Mesenchymal stem cell (in vitro differentiated cells and primary cell): ENCODE measurements at regions not wholly inside any gene's neighbourhood (a gene's known extent, or its start where the extent isn't known, plus 50 kb on each side); places are given as distances from the start of the nearest gene placed in this dataset.
A peak's percentile ranks its signal among the peaks of the same experiment; 100 is the strongest.

Experiments
- DNase-seq: peaks from one replicate; pipeline ENCODE4 v3.0.0-alpha.2; 2013
- H2AFZ ChIP-seq: one replicate; pipeline ENCODE4 v1.6.1; 2013; ENCODE audit warnings: low read depth, mild to moderate bottlenecking, control low read depth, inconsistent platforms, low read length, moderate library complexity
- H2AK5ac ChIP-seq: 2 replicates; pipeline ENCODE4 v1.6.1; 2013; ENCODE audit warnings: low read length, moderate library complexity, mild to moderate bottlenecking, inconsistent platforms; ENCODE audit not compliant: severe bottlenecking
- H2BK120ac ChIP-seq: one replicate; pipeline ENCODE4 v1.6.1; 2013; ENCODE audit warnings: low read depth, mild to moderate bottlenecking, inconsistent platforms, low read length, moderate library complexity
- H2BK12ac ChIP-seq, 2 experiments: one replicate each; pipeline ENCODE4 v1.6.1; 2013; ENCODE audit warnings: inconsistent platforms in 2 of 2, low read length in 2 of 2, mild to moderate bottlenecking in 2 of 2, moderate library complexity in 2 of 2, control low read depth in 1 of 2
- H2BK15ac ChIP-seq: one replicate; pipeline ENCODE4 v1.6.1; 2013; ENCODE audit warnings: mild to moderate bottlenecking, low read depth, inconsistent platforms; ENCODE audit not compliant: poor library complexity, severe bottlenecking
- H2BK5ac ChIP-seq: 2 replicates; pipeline ENCODE4 v1.6.1; 2013; ENCODE audit warnings: low read depth, mild to moderate bottlenecking, low read length, control low read depth, inconsistent platforms; ENCODE audit not compliant: poor library complexity, severe bottlenecking
- H3K14ac ChIP-seq, 2 experiments: one replicate each; pipeline ENCODE4 v1.6.1; 2013; ENCODE audit warnings: inconsistent platforms in 2 of 2, low read length in 2 of 2, control low read depth in 1 of 2, mild to moderate bottlenecking in 1 of 2, moderate library complexity in 1 of 2
- H3K18ac ChIP-seq, 2 experiments: one replicate each; pipeline ENCODE4 v1.6.1; 2013; ENCODE audit warnings: inconsistent platforms in 2 of 2, low read length in 2 of 2, control low read depth in 1 of 2, low read depth in 1 of 2, mild to moderate bottlenecking in 1 of 2
- H3K23ac ChIP-seq, 2 experiments: one replicate each; pipeline ENCODE4 v1.6.1; 2013; ENCODE audit warnings: inconsistent platforms in 2 of 2, low read length in 2 of 2, mild to moderate bottlenecking in 2 of 2, moderate library complexity in 2 of 2, control low read depth in 1 of 2
- H3K27ac ChIP-seq: 2 replicates; pipeline ENCODE4 v1.5.1; 2013; ENCODE audit warnings: mild to moderate bottlenecking, moderate library complexity, low read length, control low read depth, inconsistent platforms; ENCODE audit not compliant: poor library complexity, severe bottlenecking
- H3K27me3 ChIP-seq, 2 experiments: 2 replicates each; pipeline versions ENCODE4 v1.6.1 to v1.7.0; 2013; ENCODE audit warnings: low read length in 2 of 2, mild to moderate bottlenecking in 2 of 2, moderate library complexity in 2 of 2, control low read depth in 1 of 2, inconsistent platforms in 1 of 2; ENCODE audit not compliant: control insufficient read depth in 1 of 2, insufficient read depth in 1 of 2
- H3K36me3 ChIP-seq, 2 experiments: 2 replicates each; pipeline versions ENCODE4 v1.6.1 to v1.7.0; 2013; ENCODE audit warnings: low read length in 2 of 2, control low read depth in 1 of 2, inconsistent platforms in 1 of 2, low read depth in 1 of 2, mild to moderate bottlenecking in 1 of 2; ENCODE audit not compliant: insufficient read depth in 2 of 2, control insufficient read depth in 1 of 2
- H3K4ac ChIP-seq, 2 experiments: one replicate each; pipeline ENCODE4 v1.6.1; 2013; ENCODE audit warnings: inconsistent platforms in 2 of 2, low read length in 2 of 2, mild to moderate bottlenecking in 2 of 2, moderate library complexity in 2 of 2, control low read depth in 1 of 2, low read depth in 1 of 2
- H3K4me1 ChIP-seq: 2 replicates; pipeline ENCODE4 v1.6.1; 2013; ENCODE audit warnings: low read depth, low read length, control low read depth; ENCODE audit not compliant: control insufficient read depth, insufficient read depth
- H3K4me2 ChIP-seq: 2 replicates; pipeline ENCODE4 v1.6.1; 2013; ENCODE audit warnings: low read length, mild to moderate bottlenecking, inconsistent platforms; ENCODE audit not compliant: poor library complexity, severe bottlenecking
- H3K4me3 ChIP-seq, 2 experiments: 2 replicates each; pipeline versions ENCODE4 v1.5.1 to v1.7.0; 2013; ENCODE audit warnings: low read length in 2 of 2, mild to moderate bottlenecking in 2 of 2, control low read depth in 1 of 2, low read depth in 1 of 2; ENCODE audit not compliant: insufficient read depth in 1 of 2
- H3K79me1 ChIP-seq: replicated peaks from 2 replicates; pipeline ENCODE4 v1.6.1; 2013; ENCODE audit warnings: mild to moderate bottlenecking, control low read depth, low read length, inconsistent platforms; ENCODE audit not compliant: poor library complexity, severe bottlenecking
- H3K9ac ChIP-seq: 2 replicates; pipeline ENCODE4 v1.7.0; 2013; ENCODE audit warnings: mild to moderate bottlenecking, low read length, moderate library complexity
- H3K9me3 ChIP-seq: 2 replicates; pipeline ENCODE4 v1.7.0; 2013; ENCODE audit warnings: mild to moderate bottlenecking, low read length; ENCODE audit not compliant: control insufficient read depth
- H4K8ac ChIP-seq: one replicate; pipeline ENCODE4 v1.6.1; 2013; ENCODE audit warnings: inconsistent platforms, mild to moderate bottlenecking, low read length, moderate library complexity
- H4K91ac ChIP-seq: one replicate; pipeline ENCODE4 v1.6.1; 2013; ENCODE audit warnings: mild to moderate bottlenecking, low read length, inconsistent platforms
- WGBS: methylation state at CpG from one replicate; pipeline ENCODE4 v1.1.7; 2013; ENCODE audit warnings: mixed read lengths; 5-methylcytosine and 5-hydroxymethylcytosine counted together

DNA sequence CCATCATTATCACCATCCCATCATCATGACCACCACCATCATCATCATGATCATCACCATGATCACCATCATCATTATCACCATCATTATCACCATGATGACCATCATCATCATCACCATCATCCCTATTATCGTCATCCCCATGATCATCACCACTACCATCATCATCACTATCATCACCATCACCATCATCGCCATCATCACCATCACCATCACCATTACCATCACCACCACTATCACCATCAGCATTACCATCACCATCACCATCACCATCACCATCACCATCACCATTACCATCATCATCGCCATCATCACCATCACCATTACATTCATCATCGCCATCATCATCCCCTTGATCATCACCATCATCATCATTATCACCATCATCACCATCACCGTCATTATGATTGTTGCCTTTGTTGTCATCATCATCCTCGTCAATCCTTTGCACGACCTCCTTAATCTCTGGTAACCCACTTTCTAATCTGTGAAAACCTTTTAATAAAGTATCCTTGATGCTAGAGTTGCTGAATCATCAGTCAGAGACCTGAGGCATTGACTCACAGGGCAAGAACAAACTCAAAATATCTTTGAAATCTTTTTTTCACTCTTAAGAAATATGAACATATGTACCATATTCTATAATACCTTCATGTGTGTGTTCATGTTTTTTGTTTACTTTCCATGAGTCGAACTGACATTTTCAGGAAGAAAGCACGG, 116.3 kb upstream of the FOXF1 start:
- WGBS = 97% methylated on average over 9 of the region's 9 CpGs
- H2BK12ac ChIP-seq = peak overlapping the region in 1 of 2 experiments; percentile 70
- H3K9ac ChIP-seq = no peak overlapping the region

DNA sequence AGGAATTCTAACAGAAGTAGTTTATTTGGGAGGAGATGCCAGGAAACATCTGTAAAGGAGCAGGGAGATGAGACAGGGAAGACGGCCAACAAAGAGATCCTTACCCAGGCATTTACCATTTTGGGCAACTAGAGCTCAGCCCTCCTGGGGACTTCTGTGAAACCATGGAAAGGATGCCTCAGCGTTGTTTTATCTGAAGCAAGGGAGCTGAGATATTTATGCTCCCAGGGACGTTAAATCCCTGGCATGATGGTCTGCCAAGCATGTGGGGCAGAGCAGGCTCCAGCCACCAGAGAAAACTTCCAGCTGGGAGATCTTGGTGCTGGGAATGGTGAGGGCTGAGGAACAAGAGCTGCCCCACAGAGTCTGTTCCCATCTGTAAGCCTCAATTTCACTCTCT, 114.8 kb upstream of the FOXF1 start:
- Histone ChIP-seq H2AFZ (no peak overlapping the region), H4K91ac (peak overlapping the region; percentile 30), H3K18ac (peak overlapping the region; percentile 17 to 44), H3K36me3 (no peaks in the 10 kb centered on the region), H2BK12ac (peak overlapping the region; percentile 67 to 92), H2BK5ac (no peak overlapping the region), H3K4me1 (no peaks in the 10 kb centered on the region), H3K4me2 (no peak overlapping the region), H3K4me3 (no peak overlapping the region), H2BK15ac (peak overlapping the region; percentile 86), H4K8ac (peak overlapping the region; percentile 91), H3K4ac (peak overlapping the region; percentile 68 to 84), H3K23ac (no peak overlapping the region), H2BK120ac (peak overlapping the region; percentile 82), H3K14ac (no peak overlapping the region), H3K9ac (no peak overlapping the region), H2AK5ac (no peak overlapping the region), H3K27me3 (peaks cover 0 to 8% of the 10 kb centered on the region in 2 experiments), H3K27ac (no peak overlapping the region), H3K9me3 (no peaks in the 10 kb centered on the region), H3K79me1 (no peaks in the 10 kb centered on the region)
- DNase-seq = peak; percentile 34
- WGBS = 75% methylated on average over 3 of the region's 3 CpGs

More for the DNA sequence above, 116.3 kb upstream of the FOXF1 start:
- H3K9me3 ChIP-seq = no peaks in the 10 kb centered on the region
- no peak overlapping the region for H2BK120ac ChIP-seq
- no peak overlapping the region for H4K8ac ChIP-seq
- no peak overlapping the region for H4K91ac ChIP-seq
- no peaks in the 10 kb centered on the region for H3K79me1 ChIP-seq
- H3K4me2 ChIP-seq = no peak overlapping the region
- no peak overlapping the region for H2AFZ ChIP-seq
- no peak overlapping the region for H2BK15ac ChIP-seq
- peak overlapping the region in 1 of 2 experiments; percentile 69 for H3K14ac ChIP-seq
- H2AK5ac ChIP-seq = no peak overlapping the region
- no peak for DNase-seq
- no peak overlapping the region for H3K4ac ChIP-seq
- no peak overlapping the region for H3K4me3 ChIP-seq
- H3K36me3 ChIP-seq = no peaks in the 10 kb centered on the region
- no peak overlapping the region for H2BK5ac ChIP-seq
- no peak overlapping the region for H3K23ac ChIP-seq
- H3K27ac ChIP-seq = no peak overlapping the region
- H3K18ac ChIP-seq = peak overlapping the region in 1 of 2 experiments; percentile 1
- no peaks in the 10 kb centered on the region for H3K27me3 ChIP-seq
- no peaks in the 10 kb centered on the region for H3K4me1 ChIP-seq

DNA sequence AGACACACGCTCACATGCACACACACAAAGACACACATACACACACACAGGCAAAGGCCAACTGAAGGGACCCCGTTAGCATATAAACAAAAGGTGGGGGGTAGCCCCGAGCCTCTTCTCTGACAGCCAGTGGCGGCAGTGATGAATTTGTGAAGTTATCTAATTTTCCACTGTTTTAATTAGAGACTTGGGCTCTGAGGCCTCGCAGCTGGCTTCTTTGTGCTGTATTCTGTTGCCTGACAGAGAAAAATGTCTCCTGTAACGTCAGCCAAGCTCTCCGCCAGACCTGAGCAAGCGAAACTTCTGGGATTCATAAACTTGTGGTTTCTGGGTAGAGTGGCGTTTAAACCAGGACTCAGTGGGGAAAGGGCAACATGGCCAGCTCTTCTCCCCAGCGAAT, 113.9 kb upstream of the FOXF1 start:
- H3K9me3 ChIP-seq = no peaks in the 10 kb centered on the region
- H2BK5ac ChIP-seq = no peak overlapping the region
- peak overlapping the region in 1 of 2 experiments; percentile 50 for H3K4me3 ChIP-seq
- no peak overlapping the region for H3K27ac ChIP-seq
- peak overlapping the region in 1 of 2 experiments; percentile 42 for H3K23ac ChIP-seq
- 9% methylated on average over 9 of the region's 10 CpGs for WGBS
- H3K27me3 ChIP-seq = peaks cover 0 to 17% of the 10 kb centered on the region in 2 experiments
- H3K79me1 ChIP-seq = no peaks in the 10 kb centered on the region
- H4K8ac ChIP-seq = peak overlapping the region; percentile 83
- peak; percentile 97 for DNase-seq
- H2BK12ac ChIP-seq = peak overlapping the region; percentile 65 to 92
- no peaks in the 10 kb centered on the region for H3K36me3 ChIP-seq
- no peak overlapping the region for H2AK5ac ChIP-seq
- H3K18ac ChIP-seq = peak overlapping the region; percentile 90 to 97
- H3K14ac ChIP-seq = peak overlapping the region in 1 of 2 experiments; percentile 28
- peak overlapping the region; percentile 69 for H3K9ac ChIP-seq
- peak overlapping the region; percentile 99 for H2BK120ac ChIP-seq
- peak overlapping the region; percentile 57 for H2BK15ac ChIP-seq
- H4K91ac ChIP-seq = peak overlapping the region; percentile 97
- H3K4ac ChIP-seq = peak overlapping the region; percentile 94 to 99
- no peak overlapping the region for H3K4me2 ChIP-seq
- no peak overlapping the region for H2AFZ ChIP-seq
- H3K4me1 ChIP-seq = no peaks in the 10 kb centered on the region

DNA sequence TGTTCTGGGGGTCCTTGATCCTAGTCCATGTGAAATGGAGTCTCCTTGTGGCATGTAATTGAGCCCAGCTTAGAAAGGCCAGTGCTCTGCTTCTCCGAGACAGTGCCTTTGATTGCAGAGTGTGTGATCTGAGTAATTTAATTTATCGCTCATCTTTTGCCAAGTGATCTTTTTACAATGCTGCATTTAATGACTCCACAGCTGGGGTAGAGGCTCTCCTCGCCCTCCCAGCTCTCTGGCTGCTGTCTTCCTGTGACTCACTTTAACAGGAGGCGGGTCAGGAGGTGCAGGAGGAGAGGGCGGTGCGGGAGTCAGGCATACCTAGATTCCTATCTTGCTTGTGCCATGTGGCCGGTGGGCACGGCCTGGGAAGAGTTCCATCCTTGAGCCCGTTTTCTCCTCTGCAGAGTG, 113.4 kb upstream of the FOXF1 start:
- H3K4me2 ChIP-seq = no peak overlapping the region
- H3K27ac ChIP-seq = no peak overlapping the region
- no peaks in the 10 kb centered on the region for H3K79me1 ChIP-seq
- H2AFZ ChIP-seq = no peak overlapping the region
- peak overlapping the region in 1 of 2 experiments; percentile 50 for H3K4me3 ChIP-seq
- peak overlapping the region; percentile 94 to 99 for H3K4ac ChIP-seq
- peak overlapping the region; percentile 99 for H2BK120ac ChIP-seq
- no peak overlapping the region for H2BK5ac ChIP-seq
- peak overlapping the region; percentile 69 for H3K9ac ChIP-seq
- H2BK15ac ChIP-seq = peak overlapping the region; percentile 57
- H3K9me3 ChIP-seq = no peaks in the 10 kb centered on the region
- peak overlapping the region in 1 of 2 experiments; percentile 28 for H3K14ac ChIP-seq
- WGBS = 6% methylated on average over 8 of the region's 9 CpGs
- H3K27me3 ChIP-seq = peaks cover 0 to 22% of the 10 kb centered on the region in 2 experiments
- no peaks in the 10 kb centered on the region for H3K4me1 ChIP-seq
- peak; percentile 96 for DNase-seq
- H3K18ac ChIP-seq = peak overlapping the region; percentile 90 to 97
- H2BK12ac ChIP-seq = peak overlapping the region; percentile 92
- H2AK5ac ChIP-seq = no peak overlapping the region
- H3K23ac ChIP-seq = peak overlapping the region in 1 of 2 experiments; percentile 42
- no peaks in the 10 kb centered on the region for H3K36me3 ChIP-seq
- peak overlapping the region; percentile 97 for H4K91ac ChIP-seq
- H4K8ac ChIP-seq = peak overlapping the region; percentile 83
